ENCODE measurements at regions not wholly inside any gene's neighbourhood (a gene's known extent, or its start where the extent isn't known, plus 50 kb on each side); places are given as distances from the start of the nearest gene placed in this dataset.
"Not testable (repeated sequence)": the region's sequence is repeated elsewhere in the genome, so short reads cannot be mapped to it uniquely, and the experiment has no call there.

DNA sequence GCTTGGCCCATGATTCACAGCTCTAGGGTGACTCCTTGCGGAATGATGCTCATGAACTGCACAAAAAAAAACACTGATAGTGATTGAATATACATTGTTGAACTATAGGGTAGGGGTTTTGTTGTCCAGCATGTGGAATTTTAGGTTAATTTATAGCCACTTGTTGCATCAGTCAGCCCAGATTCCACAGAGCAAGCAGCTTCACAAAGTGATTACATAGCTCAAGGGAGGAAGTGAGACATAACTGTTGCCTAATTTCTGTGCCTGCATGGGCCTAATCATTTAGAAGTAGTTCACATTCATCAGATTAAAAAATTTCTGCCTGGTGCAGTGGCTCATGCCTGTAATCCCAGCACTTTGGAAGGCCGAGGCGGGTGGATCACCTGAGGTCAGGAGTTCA is 142.2 kb upstream of the ZNF722 start:
- peaks cover 0 to 20% (median 8%) of the 10 kb centered on the region in 4 donors for H3K9me3 ChIP-seq (ENCODE audit: control insufficient read depth in 4 of 4, insufficient read depth in 3 of 4, low read length in 3 of 4)
- H3K36me3 ChIP-seq (ENCODE audit: control insufficient read depth in 4 of 4, insufficient read depth in 4 of 4, low read length in 4 of 4); ATAC-seq (ENCODE audit: insufficient read depth, low FRiP score); H3K4me3 ChIP-seq; DNase-seq; H3K27me3 ChIP-seq (ENCODE audit: control insufficient read depth in 3 of 3, insufficient read depth in 3 of 3, low read length in 2 of 3); H3K27ac ChIP-seq (ENCODE audit: low read depth in 1 of 2, low read length in 1 of 2); H3K4me1 ChIP-seq (ENCODE audit: control insufficient read depth in 5 of 5, insufficient read depth in 5 of 5, low read length in 5 of 5); H3K9ac ChIP-seq (ENCODE audit: insufficient read depth in 1 of 2, low read length in 2 of 2): not testable (repeated sequence)
- WGBS, 2 donors, result 81 to 82% methylated on average over 3 of the region's 3 CpGs

DNA sequence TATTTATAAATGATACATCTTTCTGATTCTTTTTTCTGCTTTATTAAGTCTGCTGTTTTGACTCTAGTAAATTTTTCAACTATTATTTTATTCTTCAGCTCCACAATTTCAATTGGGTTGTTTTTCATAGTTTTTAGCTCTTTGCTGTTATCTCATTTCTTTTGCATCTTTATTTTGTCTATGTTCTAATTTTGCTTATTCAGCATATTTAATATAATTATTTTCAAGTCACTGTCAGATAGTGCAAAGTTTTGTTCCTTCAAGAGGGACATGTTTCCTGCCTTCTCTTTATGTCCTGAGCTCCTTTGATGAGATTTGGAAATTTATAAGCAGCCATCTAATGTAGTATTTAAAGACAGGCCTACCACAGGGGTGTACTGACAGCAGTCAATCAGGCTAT is 131.5 kb upstream of the ZNF722 start:
- Histone ChIP-seq H3K9ac (ENCODE audit: insufficient read depth in 1 of 2, low read length in 2 of 2) (no peak overlapping the region), H3K27me3 (ENCODE audit: control insufficient read depth in 3 of 3, insufficient read depth in 3 of 3, low read length in 2 of 3) (no peaks in the 10 kb centered on the region), H3K9me3 (ENCODE audit: control insufficient read depth in 4 of 4, insufficient read depth in 3 of 4, low read length in 3 of 4) (peaks cover 0 to 21% (median 14%) of the 10 kb centered on the region in 4 donors), H3K36me3 (ENCODE audit: control insufficient read depth in 4 of 4, insufficient read depth in 4 of 4, low read length in 4 of 4) (no peaks in the 10 kb centered on the region), H3K4me3 (no peak overlapping the region), H3K27ac (ENCODE audit: low read depth in 1 of 2, low read length in 1 of 2) (no peak overlapping the region), H3K4me1 (ENCODE audit: control insufficient read depth in 5 of 5, insufficient read depth in 5 of 5, low read length in 5 of 5) (no peaks in the 10 kb centered on the region)
- DNase-seq (no peak), ATAC-seq (ENCODE audit: insufficient read depth, low FRiP score) (no peak)
- TF ChIP-seq, protein P1, sequence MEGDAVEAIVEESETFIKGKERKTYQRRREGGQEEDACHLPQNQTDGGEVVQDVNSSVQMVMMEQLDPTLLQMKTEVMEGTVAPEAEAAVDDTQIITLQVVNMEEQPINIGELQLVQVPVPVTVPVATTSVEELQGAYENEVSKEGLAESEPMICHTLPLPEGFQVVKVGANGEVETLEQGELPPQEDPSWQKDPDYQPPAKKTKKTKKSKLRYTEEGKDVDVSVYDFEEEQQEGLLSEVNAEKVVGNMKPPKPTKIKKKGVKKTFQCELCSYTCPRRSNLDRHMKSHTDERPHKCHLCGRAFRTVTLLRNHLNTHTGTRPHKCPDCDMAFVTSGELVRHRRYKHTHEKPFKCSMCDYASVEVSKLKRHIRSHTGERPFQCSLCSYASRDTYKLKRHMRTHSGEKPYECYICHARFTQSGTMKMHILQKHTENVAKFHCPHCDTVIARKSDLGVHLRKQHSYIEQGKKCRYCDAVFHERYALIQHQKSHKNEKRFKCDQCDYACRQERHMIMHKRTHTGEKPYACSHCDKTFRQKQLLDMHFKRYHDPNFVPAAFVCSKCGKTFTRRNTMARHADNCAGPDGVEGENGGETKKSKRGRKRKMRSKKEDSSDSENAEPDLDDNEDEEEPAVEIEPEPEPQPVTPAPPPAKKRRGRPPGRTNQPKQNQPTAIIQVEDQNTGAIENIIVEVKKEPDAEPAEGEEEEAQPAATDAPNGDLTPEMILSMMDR (IDR thresholded peaks at IDR 0.05; ENCODE audit: control extremely low read depth, extremely low read depth), result no peak

DNA sequence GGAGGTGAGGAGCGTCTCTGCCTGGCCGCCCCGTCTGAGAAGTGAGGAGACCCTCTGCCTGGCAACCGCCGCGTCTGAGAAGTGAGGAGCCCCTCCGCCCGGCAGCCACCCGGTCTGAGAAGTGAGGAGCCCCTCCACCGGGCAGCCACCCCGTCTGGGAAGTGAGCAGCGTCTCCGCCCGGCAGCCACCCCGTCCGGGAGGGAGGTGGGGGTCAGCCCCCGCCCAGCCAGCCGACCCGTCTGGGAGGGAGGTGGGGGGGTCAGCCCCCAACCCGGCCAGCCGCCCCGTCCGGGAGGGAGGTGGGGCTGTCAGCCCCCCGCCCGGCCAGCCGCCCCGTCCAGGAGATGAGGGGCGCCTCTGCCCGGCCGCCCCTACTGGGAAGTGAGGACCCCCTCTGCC is 124.4 kb upstream of the ZNF722 start:
- peaks cover 0 to 35% (median 18%) of the 10 kb centered on the region in 4 donors for H3K9me3 ChIP-seq (ENCODE audit: control insufficient read depth in 4 of 4, insufficient read depth in 3 of 4, low read length in 3 of 4)
- 93 to 94% methylated on average over 23 to 30 of the region's 30 CpGs for WGBS, 2 donors
- DNase-seq; H3K4me1 ChIP-seq (ENCODE audit: control insufficient read depth in 5 of 5, insufficient read depth in 5 of 5, low read length in 5 of 5); H3K9ac ChIP-seq (ENCODE audit: insufficient read depth in 1 of 2, low read length in 2 of 2); H3K27me3 ChIP-seq (ENCODE audit: control insufficient read depth in 3 of 3, insufficient read depth in 3 of 3, low read length in 2 of 3); H3K27ac ChIP-seq (ENCODE audit: low read depth in 1 of 2, low read length in 1 of 2); H3K36me3 ChIP-seq (ENCODE audit: control insufficient read depth in 4 of 4, insufficient read depth in 4 of 4, low read length in 4 of 4); H3K4me3 ChIP-seq; ATAC-seq (ENCODE audit: insufficient read depth, low FRiP score): not testable (repeated sequence)

DNA sequence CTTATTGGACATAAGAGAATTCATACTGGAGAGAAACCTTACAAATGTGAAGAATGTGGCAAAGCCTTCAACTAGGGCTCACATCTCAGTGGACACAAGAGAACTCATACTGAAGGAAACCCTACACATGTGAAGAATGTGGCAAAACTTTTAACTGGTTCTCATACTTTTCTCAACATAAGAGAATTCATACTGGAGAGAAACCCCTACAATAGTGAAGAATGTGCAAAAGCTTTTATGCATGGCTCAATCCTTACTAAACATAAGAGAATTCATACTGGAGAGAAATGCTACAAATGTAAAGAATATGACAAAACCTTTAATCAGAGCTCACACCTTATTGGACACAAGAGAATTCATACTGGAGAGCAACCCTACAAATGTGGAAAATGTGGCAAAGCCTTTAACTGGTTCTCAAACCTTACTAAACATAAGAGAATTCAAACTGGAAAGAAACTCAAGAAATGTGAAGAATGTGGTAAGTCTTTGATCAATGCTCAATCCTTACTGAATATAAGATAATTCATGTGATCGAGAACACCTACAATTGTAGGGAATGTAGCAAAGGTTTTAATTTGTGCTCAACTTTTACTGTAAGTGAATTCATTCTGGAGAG is 121.8 kb upstream of the ZNF722 start:
- H3K4me1 ChIP-seq (ENCODE audit: control insufficient read depth in 5 of 5, insufficient read depth in 5 of 5, low read length in 5 of 5), result no peaks in the 10 kb centered on the region
- no peak for ATAC-seq (ENCODE audit: insufficient read depth, low FRiP score)
- TF ChIP-seq, protein P1 (IDR thresholded peaks at IDR 0.05; ENCODE audit: control extremely low read depth, extremely low read depth), result no peak
- no peaks in the 10 kb centered on the region for H3K36me3 ChIP-seq (ENCODE audit: control insufficient read depth in 4 of 4, insufficient read depth in 4 of 4, low read length in 4 of 4)
- H3K9me3 ChIP-seq (ENCODE audit: control insufficient read depth in 4 of 4, insufficient read depth in 3 of 4, low read length in 3 of 4), result peaks cover 0 to 41% (median 22%) of the 10 kb centered on the region in 4 donors
- WGBS, 2 donors, result 93 to 94% methylated on average over 1 of the region's 1 CpG
- DNase-seq, result no peak
- H3K27me3 ChIP-seq (ENCODE audit: control insufficient read depth in 3 of 3, insufficient read depth in 3 of 3, low read length in 2 of 3), result no peaks in the 10 kb centered on the region
- H3K4me3 ChIP-seq, result no peak overlapping the region
- H3K9ac ChIP-seq (ENCODE audit: insufficient read depth in 1 of 2, low read length in 2 of 2), result no peak overlapping the region
- H3K27ac ChIP-seq (ENCODE audit: low read depth in 1 of 2, low read length in 1 of 2), result no peak overlapping the region

Data from lung (tissue), 11 donors.